ENCODE measurements at regions not wholly inside any gene's neighbourhood (a gene's known extent, or its start where the extent isn't known, plus 50 kb on each side); places are given as distances from the start of the nearest gene placed in this dataset.

GRCh38 chr4:20640989-20641388, 59.3 kb upstream of the PACRGL start:
- Histone ChIP-seq H2AFZ (ENCODE audit: low read depth, low read length, severe bottlenecking) (no peak overlapping the region), H4K20me1 (ENCODE audit: low read depth, low read length) (no peaks in the 10 kb centered on the region), H3K27me3 (ENCODE audit: low read length) (no peaks in the 10 kb centered on the region), H3K9ac (ENCODE audit: low read length) (no peak overlapping the region), H3K79me2 (ENCODE audit: insufficient read depth, low read length) (no peaks in the 10 kb centered on the region), H3K4me3 (ENCODE audit: insufficient read depth, low read length, poor library complexity, severe bottlenecking) (no peak overlapping the region), H3F3A (ENCODE audit: insufficient read depth) (no peaks in the 10 kb centered on the region), H3K9me3 (ENCODE audit: insufficient read depth, low read length) (no peaks in the 10 kb centered on the region), H3K9me2 (replicated peaks; ENCODE audit: insufficient read depth, low read length) (no peaks in the 10 kb centered on the region), H3K4me2 (ENCODE audit: low read depth, low read length, poor library complexity, severe bottlenecking) (no peak overlapping the region), H3K27ac (ENCODE audit: low read depth, low read length) (no peak overlapping the region), H3K36me3 (ENCODE audit: low read length) (no peaks in the 10 kb centered on the region)
- TF ChIP-seq EZH2phosphoT487 (conservative IDR thresholded peaks at IDR 0.05; ENCODE audit: low read length) = no peak
- TF ChIP-seq CTCF (IDR thresholded peaks at IDR 0.05; ENCODE audit: insufficient read depth, low read length, poor library complexity, severe bottlenecking) = no peak

DNA sequence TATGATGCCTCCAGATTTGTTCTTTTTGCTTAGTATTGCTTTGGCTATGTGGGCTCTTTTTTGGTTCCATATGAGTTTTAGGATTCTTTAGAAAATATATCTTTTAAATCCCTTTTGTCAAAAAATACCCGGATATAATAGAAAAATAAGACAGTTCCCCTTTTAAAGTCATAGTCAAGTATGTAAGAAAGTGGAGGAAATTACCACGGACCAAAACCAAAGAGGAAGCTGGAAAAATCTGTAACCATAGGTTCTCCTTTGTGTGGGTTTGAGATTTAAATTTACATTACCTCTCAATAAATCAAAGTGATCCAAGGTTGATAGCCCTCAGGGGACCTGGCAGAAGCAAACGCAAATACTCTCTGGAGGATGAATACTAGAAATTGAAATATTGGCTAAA, 58.3 kb upstream of the PACRGL start:
- Histone ChIP-seq H3F3A (ENCODE audit: insufficient read depth) (no peaks in the 10 kb centered on the region), H3K36me3 (ENCODE audit: low read length) (no peaks in the 10 kb centered on the region), H3K4me3 (ENCODE audit: insufficient read depth, low read length, poor library complexity, severe bottlenecking) (no peak overlapping the region), H3K79me2 (ENCODE audit: insufficient read depth, low read length) (no peaks in the 10 kb centered on the region), H3K9ac (ENCODE audit: low read length) (no peak overlapping the region), H3K4me2 (ENCODE audit: low read depth, low read length, poor library complexity, severe bottlenecking) (no peak overlapping the region), H3K9me2 (replicated peaks; ENCODE audit: insufficient read depth, low read length) (no peaks in the 10 kb centered on the region), H2AFZ (ENCODE audit: low read depth, low read length, severe bottlenecking) (no peak overlapping the region), H3K27me3 (ENCODE audit: low read length) (no peaks in the 10 kb centered on the region), H3K9me3 (ENCODE audit: insufficient read depth, low read length) (no peaks in the 10 kb centered on the region), H4K20me1 (ENCODE audit: low read depth, low read length) (no peaks in the 10 kb centered on the region), H3K27ac (ENCODE audit: low read depth, low read length) (no peak overlapping the region)
- TF ChIP-seq EZH2phosphoT487 (conservative IDR thresholded peaks at IDR 0.05; ENCODE audit: low read length) (no peak), CTCF (IDR thresholded peaks at IDR 0.05; ENCODE audit: insufficient read depth, low read length, poor library complexity, severe bottlenecking) (no peak)

DNA sequence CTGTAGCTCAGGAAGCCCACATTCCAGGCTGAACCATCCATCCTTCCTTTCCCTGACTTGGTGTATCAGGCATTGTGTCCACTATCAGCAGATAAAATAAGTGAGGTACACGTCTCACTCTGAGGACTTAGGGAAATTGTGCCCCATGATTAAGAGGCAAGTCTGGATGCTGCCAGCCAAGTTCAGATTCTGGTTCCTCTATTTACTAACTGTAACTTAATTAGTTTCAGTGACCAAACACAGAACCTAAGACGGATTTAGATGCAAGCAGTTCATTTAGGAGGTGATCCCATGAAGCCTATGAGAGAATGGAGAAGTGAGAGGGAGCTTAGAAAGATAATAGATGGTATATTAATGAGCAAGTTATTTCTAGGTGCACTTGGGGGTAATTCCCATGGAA, 56.6 kb upstream of the PACRGL start:
- TF ChIP-seq CTCF (IDR thresholded peaks at IDR 0.05; ENCODE audit: insufficient read depth, low read length, poor library complexity, severe bottlenecking) (no peak), EZH2phosphoT487 (conservative IDR thresholded peaks at IDR 0.05; ENCODE audit: low read length) (no peak)
- H3K79me2 ChIP-seq (ENCODE audit: insufficient read depth, low read length) = no peaks in the 10 kb centered on the region
- H3K9me3 ChIP-seq (ENCODE audit: insufficient read depth, low read length) = no peaks in the 10 kb centered on the region

GRCh38 chr4:20645236-20645635, 55.0 kb upstream of the PACRGL start:
- TF ChIP-seq CTCF (IDR thresholded peaks at IDR 0.05; ENCODE audit: insufficient read depth, low read length, poor library complexity, severe bottlenecking) = no peak
- no peak for TF ChIP-seq EZH2phosphoT487 (conservative IDR thresholded peaks at IDR 0.05; ENCODE audit: low read length)
- Histone ChIP-seq H3K9me2 (replicated peaks; ENCODE audit: insufficient read depth, low read length) (no peaks in the 10 kb centered on the region), H3K4me3 (ENCODE audit: insufficient read depth, low read length, poor library complexity, severe bottlenecking) (no peak overlapping the region), H3K9ac (ENCODE audit: low read length) (no peak overlapping the region), H2AFZ (ENCODE audit: low read depth, low read length, severe bottlenecking) (no peak overlapping the region), H3K4me2 (ENCODE audit: low read depth, low read length, poor library complexity, severe bottlenecking) (no peak overlapping the region), H4K20me1 (ENCODE audit: low read depth, low read length) (no peaks in the 10 kb centered on the region), H3K79me2 (ENCODE audit: insufficient read depth, low read length) (no peaks in the 10 kb centered on the region), H3K27ac (ENCODE audit: low read depth, low read length) (no peak overlapping the region), H3K27me3 (ENCODE audit: low read length) (no peaks in the 10 kb centered on the region), H3K9me3 (ENCODE audit: insufficient read depth, low read length) (no peaks in the 10 kb centered on the region), H3K36me3 (ENCODE audit: low read length) (no peaks in the 10 kb centered on the region), H3F3A (ENCODE audit: insufficient read depth) (no peaks in the 10 kb centered on the region)

More for the DNA sequence above, 56.6 kb upstream of the PACRGL start:
- Histone ChIP-seq H3K27ac (ENCODE audit: low read depth, low read length) (no peak overlapping the region), H3F3A (ENCODE audit: insufficient read depth) (no peaks in the 10 kb centered on the region), H3K36me3 (ENCODE audit: low read length) (no peaks in the 10 kb centered on the region), H3K27me3 (ENCODE audit: low read length) (no peaks in the 10 kb centered on the region), H3K4me3 (ENCODE audit: insufficient read depth, low read length, poor library complexity, severe bottlenecking) (no peak overlapping the region), H3K4me2 (ENCODE audit: low read depth, low read length, poor library complexity, severe bottlenecking) (no peak overlapping the region), H2AFZ (ENCODE audit: low read depth, low read length, severe bottlenecking) (no peak overlapping the region), H4K20me1 (ENCODE audit: low read depth, low read length) (no peaks in the 10 kb centered on the region), H3K9me2 (replicated peaks; ENCODE audit: insufficient read depth, low read length) (no peaks in the 10 kb centered on the region), H3K9ac (ENCODE audit: low read length) (no peak overlapping the region)
